ENCODE measurements at regions not wholly inside any gene's neighbourhood (a gene's known extent, or its start where the extent isn't known, plus 50 kb on each side); places are given as distances from the start of the nearest gene placed in this dataset.

- RAD21 ChIA-PET (ENCODE audit: low non-redundant PET in 1 of 2, low total read pairs in 2 of 2, uncharacterized antibody in 2 of 2, unreplicated experiment in 2 of 2), result no interaction called here
- H4K20me1 ChIP-seq (ENCODE audit: insufficient read depth), result no peaks in the 10 kb centered on the region
These were observed 228.3 kb downstream of the TUBA3C start for GRCh38 chr13:18953139-18953930.

More at GRCh38 chr13:18953139-18953930, 228.3 kb downstream of the TUBA3C start:
- no peaks in the 10 kb centered on the region for H3K9me2 ChIP-seq (ENCODE audit: insufficient read depth)
- H3K4me3 ChIP-seq (replicated peaks in 1 of 2; ENCODE audit: low read depth in 1 of 2, low read length in 2 of 2), result no peak overlapping the region
- H3K27me3 ChIP-seq (ENCODE audit: insufficient read depth, low read length), result no peaks in the 10 kb centered on the region
- no peaks in the 10 kb centered on the region for H3K4me1 ChIP-seq (ENCODE audit: control insufficient read depth in 1 of 2, insufficient read depth in 2 of 2, low read length in 2 of 2)
- H3K36me3 ChIP-seq (ENCODE audit: control insufficient read depth in 1 of 2, insufficient read depth in 2 of 2, low read length in 2 of 2), result no peaks in the 10 kb centered on the region
- no peak overlapping the region for H2AFZ ChIP-seq (ENCODE audit: low read depth, low read length, poor library complexity, severe bottlenecking)
- intact Hi-C loops (cut with micrococcal nuclease), result no loop called here
- peaks cover 6 to 41% of the 10 kb centered on the region in 2 experiments; a peak in 2 of 4 replicates for H3K9me3 ChIP-seq (ENCODE audit: control insufficient read depth in 1 of 2, insufficient read depth in 1 of 2, low read depth in 1 of 2, low read length in 2 of 2)
- TF ChIP-seq ZFX (IDR thresholded peaks at IDR 0.05) (no peak), ZNF274 (IDR thresholded peaks at IDR 0.05; ENCODE audit: low read depth, low read length) (no peak), FOSL1 (IDR thresholded peaks at IDR 0.05; ENCODE audit: low read depth) (no peak), SIN3A (IDR thresholded peaks at IDR 0.05; ENCODE audit: low read depth) (no peak), RAD21 (IDR thresholded peaks at IDR 0.05; ENCODE audit: low read depth) (no peak), REST (IDR thresholded peaks at IDR 0.05; ENCODE audit: low read depth) (no peak), SRF (IDR thresholded peaks at IDR 0.05; ENCODE audit: low read depth) (no peak), EZH2phosphoT487 (IDR thresholded peaks at IDR 0.05; ENCODE audit: borderline replicate concordance) (no peak), CBX3 (IDR thresholded peaks at IDR 0.05; ENCODE audit: low read depth) (no peak), ELF1 (IDR thresholded peaks at IDR 0.05; ENCODE audit: borderline replicate concordance, low read depth) (no peak), CEBPB (IDR thresholded peaks at IDR 0.05; ENCODE audit: low read depth) (no peak), ATF3 (IDR thresholded peaks at IDR 0.05) (no peak)
- H3K79me2 ChIP-seq (ENCODE audit: insufficient read depth, low read length), result no peaks in the 10 kb centered on the region
- ATAC-seq, result no peak
- ChIA-PET CTCF (no interaction called here), POLR2A (no interaction called here)
- no peak overlapping the region for H3K9ac ChIP-seq (ENCODE audit: low read length)
- no TSS peak for BruUV-seq (replicated peaks)
- DNase-seq (ENCODE audit: low read depth, low spot score), result no peak
- H3K27ac ChIP-seq (ENCODE audit: low read depth, low read length), result no peak overlapping the region
- H3K4me2 ChIP-seq (ENCODE audit: low read length), result no peak overlapping the region

All from HCT116 (cell line).